ENCODE measurements at regions not wholly inside any gene's neighbourhood (a gene's known extent, or its start where the extent isn't known, plus 50 kb on each side); places are given as distances from the start of the nearest gene placed in this dataset.

DNA sequence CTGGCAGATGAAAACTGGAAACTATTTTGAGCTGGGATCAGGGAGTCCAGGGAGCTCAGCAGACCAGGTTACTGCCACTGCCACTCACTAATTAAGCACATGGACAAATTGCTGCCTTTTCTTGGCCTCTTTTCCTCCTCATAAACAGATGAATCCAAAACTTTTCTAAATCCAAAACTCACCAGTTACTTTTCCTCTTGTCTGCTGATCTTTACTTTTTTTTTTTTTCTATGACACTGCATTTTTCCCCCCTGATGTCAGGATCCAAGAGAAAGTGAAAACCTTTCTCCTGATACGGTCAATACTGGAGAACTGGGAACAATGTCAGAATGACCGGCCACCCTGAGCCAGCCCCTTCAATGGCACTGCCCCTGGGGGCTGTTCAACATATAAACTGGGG is 405.8 kb downstream of the DUSP10 start:
- TF ChIP-seq, protein P1, sequence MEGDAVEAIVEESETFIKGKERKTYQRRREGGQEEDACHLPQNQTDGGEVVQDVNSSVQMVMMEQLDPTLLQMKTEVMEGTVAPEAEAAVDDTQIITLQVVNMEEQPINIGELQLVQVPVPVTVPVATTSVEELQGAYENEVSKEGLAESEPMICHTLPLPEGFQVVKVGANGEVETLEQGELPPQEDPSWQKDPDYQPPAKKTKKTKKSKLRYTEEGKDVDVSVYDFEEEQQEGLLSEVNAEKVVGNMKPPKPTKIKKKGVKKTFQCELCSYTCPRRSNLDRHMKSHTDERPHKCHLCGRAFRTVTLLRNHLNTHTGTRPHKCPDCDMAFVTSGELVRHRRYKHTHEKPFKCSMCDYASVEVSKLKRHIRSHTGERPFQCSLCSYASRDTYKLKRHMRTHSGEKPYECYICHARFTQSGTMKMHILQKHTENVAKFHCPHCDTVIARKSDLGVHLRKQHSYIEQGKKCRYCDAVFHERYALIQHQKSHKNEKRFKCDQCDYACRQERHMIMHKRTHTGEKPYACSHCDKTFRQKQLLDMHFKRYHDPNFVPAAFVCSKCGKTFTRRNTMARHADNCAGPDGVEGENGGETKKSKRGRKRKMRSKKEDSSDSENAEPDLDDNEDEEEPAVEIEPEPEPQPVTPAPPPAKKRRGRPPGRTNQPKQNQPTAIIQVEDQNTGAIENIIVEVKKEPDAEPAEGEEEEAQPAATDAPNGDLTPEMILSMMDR (IDR thresholded peaks at IDR 0.05; ENCODE audit: insufficient read depth, low read depth, low read length) = no peak
- TF ChIP-seq EZH2 (IDR thresholded peaks at IDR 0.05; ENCODE audit: insufficient read depth, low read length) = no peak

Data from astrocyte (in vitro differentiated cells and primary cell).